Activated T-cell treated with anti-CD3 and anti-CD28 coated beads for 24 hours (primary cell): ENCODE measurements at regions not wholly inside any gene's neighbourhood (a gene's known extent, or its start where the extent isn't known, plus 50 kb on each side); places are given as distances from the start of the nearest gene placed in this dataset.

Experiments used
- DNase-seq: peaks from one replicate; pipeline ENCODE4 v3.0.0-alpha.2; 2020; ENCODE audit warnings: low read depth

DNA sequence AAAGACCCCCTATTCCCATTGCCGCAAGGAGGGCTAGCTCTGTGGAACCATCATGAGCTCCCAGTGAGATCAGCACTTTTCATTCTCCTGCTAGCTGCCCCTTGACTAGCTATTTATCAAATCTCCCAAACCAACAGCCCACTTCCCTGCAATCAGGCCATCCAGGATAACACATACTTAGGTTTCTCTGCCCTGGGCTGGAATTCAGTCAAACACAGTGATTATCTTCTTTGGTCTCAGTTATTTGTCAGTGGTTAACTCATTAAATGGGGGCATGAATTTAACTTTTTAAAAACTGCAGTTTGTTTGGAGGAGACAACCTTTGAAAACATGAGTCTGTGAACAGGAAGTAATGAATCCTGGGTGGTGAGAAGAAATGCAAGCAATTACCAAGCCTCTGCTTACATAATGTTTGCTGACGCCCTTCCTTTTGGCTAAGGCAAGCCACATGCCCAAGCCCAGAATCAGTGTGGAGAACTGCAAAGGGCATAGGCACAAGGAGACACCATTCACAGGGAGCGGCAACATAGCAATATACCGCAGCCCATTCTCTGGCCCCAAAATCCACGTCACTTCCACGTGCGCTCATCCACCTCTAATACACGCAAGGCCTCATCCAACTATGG lies 275.0 kb downstream of the DRD1 start:
- no peak for DNase-seq

DNA sequence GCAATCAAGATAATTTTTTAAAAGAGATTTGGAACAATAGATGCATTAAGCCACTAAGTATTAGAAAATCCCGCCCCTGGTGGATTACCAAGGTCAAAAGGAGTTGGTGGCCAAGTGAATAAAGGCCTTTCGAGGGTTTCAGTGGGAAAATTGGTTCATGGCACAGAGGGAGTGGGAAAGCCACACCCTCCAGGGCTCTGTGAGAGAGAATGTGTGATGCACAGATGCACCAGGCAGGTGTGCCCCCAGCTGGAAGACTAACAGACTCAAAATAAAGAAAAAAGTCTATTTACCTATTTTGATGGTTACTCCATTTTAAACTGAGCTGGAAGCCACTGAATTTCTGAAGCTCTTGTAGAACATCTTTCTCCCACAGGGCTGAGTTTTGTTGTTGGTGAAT lies 278.0 kb downstream of the DRD1 start:
- no peak for DNase-seq

DNA sequence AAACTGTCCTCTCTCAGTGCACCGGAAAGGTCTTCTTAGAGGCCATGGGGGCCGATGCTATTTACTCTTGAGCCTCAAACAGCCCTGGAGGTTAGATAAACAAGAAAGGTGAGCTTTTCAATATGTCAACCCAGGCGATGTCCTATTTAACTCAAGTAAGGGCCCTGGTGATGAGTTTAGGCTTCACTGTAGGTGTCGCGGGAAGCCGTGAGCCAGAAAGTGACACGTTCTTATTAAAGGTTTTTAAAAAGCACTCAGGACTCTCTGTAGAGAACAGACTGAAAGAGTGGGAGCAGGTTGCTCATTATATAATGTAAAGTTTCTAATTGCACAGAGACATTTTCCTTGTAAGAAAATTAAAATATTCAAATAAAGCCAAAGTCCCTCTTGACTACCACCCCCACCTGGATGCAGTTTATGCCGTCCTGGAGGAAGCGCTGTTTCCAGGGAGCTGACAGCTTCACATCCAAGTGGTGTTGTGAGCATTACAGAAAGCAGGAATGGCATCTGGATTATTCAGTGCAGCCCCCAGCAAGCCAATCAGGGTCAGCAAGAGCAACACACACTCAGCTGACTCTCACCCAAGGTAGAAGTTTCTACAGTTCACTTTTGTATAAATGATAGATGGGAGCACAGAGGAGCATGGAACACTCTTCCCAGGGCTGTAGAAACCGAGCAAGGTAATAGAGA lies 280.3 kb downstream of the DRD1 start:
- no peak for DNase-seq

DNA sequence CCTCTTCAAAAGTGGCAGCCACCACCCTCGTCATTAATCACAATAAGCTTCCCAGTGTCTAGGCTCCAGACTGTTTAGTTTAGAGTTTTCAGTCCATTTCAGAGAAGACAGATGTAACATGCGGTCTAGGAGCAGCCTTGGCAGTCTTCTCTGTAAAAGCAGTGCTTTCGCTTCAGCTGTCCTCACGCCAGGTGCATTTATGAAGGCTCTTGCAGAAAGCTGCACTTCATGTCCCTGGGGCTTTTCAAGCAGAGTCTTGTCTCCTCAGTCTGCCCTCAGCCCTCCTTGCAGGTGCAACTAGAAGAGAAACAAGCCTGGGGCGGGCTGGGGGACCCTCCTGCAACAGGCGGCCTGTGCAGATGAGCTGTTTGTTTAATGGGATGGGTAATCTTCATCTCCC lies 281.9 kb downstream of the DRD1 start:
- DNase-seq: no peak

DNA sequence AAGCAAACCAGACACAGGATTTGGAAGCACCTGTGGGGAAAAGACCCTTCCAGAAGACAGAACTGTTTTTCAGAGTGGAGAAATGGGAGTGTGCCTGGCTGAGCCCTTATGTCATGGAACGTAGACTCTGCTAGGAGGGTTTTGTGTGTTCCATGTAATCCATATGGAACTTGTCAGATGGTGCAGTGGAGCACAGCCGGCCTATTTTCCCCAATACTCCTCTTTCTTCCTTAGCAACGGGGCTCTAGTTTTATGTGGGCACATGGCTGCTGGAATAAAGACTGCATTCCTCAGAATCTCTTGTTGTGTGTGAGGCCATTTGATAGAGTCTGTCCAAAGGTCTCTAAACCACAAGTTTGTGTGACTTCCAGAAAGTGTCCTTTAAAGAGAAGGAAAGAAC lies 284.0 kb downstream of the DRD1 start:
- no peak for DNase-seq

DNA sequence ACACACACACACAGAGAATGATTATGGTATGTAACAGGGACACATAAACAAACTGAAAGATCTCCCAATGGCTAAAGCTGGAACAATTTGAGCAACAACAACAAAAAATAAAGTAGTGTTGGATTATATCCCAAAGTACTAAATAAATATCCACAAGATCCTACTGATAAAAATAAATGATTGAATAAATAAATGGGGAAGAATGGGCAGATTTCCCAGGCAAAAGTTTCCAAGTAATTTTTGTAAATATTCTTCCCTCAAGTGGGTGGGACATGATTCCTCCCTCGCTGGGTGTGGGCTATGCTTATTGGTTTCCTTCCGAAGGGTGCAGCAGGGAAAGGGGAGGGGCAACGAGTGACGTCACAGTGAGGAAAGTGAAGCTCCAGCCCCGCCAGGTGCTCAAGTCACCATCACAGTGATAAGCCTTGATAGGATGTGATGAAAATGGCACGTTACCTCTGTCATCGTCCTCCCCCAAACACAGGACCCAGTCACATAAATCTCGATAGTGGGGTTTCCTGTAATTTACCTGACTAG lies 295.3 kb downstream of the DRD1 start:
- no peak for DNase-seq

DNA sequence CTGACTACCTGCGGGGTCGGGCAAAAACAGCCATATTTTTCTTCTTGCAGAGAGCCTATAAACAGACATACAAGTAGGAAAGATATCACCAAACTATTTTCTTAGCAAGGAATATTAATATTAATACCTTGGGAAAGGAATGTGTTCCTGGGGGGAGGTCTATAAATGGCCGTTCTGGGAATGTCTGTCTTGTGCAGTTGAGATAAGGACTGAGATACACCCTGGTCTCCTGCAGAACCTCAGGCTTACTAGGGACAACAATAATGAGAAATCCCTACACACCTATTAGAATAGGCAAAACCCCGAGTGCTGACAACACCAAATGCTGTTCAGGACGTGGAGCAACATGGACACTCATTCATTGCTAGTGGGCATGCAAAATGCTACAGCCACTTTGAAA lies 297.2 kb downstream of the DRD1 start:
- DNase-seq: no peak

DNA sequence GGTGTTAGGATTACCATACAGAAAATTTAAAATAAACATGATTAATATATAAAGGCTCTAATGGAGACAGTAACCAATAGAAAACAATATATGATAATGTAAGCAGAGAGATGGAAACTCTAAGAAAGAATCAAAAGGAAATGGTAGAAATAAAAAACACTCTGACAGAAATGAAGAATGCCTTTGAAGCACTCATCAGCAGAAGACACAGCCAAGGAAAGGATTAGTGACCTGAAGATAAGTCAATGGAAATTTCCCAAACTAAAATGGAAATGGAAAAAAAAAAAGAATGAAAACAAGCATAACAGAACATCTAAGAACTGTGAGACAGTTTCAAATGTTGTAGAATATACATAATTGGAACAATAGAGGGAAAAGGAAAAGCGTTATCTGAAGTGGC lies 302.6 kb downstream of the DRD1 start:
- no peak for DNase-seq

DNA sequence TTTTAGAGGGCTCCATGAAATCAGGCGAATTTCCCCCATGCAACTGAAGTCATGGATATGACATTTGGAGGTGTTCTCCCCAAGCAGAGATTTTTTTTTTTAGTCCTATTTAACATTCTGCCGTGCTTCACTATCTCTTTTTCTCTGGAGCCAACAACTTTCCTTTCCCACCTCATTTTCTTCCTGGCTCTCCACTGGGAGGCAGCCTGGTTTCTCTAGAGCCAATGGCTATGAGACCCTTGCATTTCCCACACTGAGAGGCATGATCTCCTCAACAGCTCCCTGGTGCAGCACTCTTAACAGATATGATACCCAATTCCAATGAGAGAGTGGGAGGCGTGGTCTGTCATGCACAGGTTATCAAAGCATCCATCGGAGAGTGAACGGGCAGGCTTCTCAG lies 310.8 kb downstream of the DRD1 start:
- DNase-seq: no peak

DNA sequence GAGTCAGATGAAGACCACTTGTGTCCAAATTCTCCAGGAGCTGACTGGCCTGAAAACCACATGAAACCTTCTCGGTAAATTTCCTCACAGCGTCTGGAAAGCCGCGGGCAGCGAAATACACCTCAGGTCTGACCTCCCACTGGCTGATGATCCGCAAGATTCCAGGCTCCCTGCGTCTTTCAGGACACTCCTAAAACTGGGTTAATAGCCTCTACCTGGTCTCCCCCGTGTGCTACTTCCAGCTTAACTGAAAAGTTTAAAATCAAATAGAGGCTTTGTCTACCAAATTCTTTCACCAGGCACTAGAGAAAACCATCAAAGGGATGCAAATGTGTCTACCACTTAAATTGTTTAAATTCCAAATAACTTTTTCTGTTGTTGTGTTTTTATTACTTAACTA lies 312.6 kb downstream of the DRD1 start:
- DNase-seq: no peak

DNA sequence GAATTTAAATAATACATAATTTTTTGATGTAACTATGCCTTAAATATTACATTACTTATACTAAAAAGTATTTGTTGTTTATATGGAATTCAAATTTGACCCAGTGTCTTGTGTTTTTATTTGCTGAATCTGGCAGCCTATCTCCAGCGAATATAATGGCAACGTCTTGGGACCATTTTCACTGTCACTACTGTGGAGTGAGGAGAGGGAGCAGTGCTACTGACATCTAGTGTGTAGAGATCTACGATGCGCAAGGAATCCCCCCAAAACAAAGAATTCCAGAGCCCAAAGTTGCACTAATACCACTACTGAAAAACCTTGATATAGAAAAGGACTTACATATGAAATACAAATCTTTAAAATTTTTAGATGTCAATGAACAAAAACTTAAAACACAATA lies 314.4 kb downstream of the DRD1 start:
- DNase-seq: no peak

DNA sequence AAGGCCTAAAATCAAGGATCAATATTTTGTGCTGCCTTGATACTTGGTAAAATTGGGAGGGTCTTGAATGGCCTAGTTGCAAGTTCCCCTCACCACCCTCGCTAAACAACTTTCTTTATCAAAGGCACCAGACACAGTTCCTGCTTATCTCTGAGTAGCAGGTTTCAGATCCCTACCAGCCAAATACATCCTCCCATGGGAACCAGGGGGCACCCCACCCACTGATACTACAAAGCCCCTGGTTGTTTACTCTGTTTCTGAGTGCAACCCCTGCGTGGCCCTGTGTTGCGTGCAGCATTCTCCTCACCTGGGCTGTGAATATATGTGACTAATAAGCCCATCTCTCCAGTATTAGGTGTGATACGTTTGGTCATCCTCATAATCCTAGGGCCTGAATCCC lies 314.9 kb downstream of the DRD1 start:
- no peak for DNase-seq

DNA sequence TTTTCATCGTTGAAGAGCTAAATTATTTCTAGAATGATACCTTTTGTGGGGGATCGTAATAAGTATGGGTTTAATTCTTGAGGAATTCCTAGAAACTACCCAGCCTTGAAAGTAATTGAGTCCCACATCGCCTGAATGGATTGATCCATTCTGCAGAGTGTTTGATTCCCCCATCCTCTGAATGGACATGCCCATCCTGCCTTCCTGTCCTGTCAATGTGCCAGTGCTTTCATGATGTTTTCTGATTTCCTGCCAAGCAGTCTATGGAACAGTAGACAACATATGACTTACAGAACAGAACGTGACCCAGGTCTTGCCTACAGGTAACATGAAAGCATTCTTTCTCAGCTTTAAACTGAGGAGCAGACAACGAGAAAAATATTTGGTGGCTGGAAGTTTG lies 319.2 kb downstream of the DRD1 start:
- DNase-seq: no peak

DNA sequence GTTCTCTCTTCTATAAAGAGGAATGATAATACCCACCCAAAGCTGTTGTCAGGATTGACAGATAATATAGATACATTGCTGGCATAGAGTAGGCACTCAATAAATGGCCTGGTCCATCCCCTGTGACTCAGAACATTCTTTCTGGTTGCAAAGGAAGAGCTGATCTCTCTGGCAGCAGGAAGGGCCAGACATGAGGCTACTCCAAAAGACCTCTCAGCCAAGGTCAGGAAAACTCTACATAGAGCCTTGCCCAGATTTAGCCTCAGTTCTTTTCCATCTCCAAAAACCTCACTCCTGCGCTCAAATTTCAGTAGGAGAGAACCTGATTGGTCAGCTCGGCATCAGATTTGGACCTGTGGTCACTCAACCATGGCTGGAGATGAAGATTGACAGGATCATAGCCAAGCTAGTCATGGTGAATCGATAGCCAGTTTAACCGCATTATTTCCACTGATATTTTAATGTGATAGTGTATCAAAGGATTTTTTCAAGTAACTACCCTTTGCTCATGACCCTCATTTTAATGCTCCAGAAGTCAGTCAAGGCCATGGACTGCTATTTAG lies 319.6 kb downstream of the DRD1 start:
- no peak for DNase-seq

DNA sequence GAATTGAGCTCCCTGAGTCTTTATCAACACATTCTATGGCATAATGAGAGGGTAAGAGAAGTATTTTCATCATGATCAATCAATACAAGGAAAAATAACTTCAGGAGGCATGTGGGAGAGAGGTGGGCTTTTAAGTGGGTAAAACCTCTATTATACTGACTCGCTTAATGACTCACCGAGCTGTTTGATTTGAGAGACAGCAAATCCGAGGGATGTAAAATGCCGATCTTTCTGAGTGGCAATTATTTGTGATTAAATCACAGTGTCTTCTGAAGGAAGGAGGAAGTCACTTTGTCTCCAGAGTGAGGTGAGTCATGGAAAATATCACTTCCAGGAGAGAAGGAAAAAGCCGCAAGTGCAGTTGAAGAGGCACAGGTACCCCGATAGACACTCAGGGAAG lies 320.4 kb downstream of the DRD1 start:
- no peak for DNase-seq

DNA sequence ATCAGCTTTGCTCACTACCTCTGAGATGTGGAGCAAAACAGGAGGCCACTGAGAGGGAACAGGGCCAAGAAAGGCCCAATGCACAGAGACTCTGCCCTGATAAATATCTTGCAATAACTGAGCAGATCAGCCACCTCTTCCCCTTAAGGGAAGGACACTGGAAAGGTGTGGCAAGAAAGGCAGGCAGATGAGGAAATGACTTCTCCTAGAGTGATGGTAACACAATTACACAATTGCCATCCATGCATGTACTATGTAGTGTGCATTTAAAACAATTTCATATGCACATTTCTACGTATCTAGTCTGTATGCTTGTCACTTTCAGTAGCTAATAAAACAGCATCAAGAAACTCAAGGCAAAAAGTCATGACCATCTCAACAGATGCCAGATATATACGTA lies 322.5 kb downstream of the DRD1 start:
- no peak for DNase-seq

DNA sequence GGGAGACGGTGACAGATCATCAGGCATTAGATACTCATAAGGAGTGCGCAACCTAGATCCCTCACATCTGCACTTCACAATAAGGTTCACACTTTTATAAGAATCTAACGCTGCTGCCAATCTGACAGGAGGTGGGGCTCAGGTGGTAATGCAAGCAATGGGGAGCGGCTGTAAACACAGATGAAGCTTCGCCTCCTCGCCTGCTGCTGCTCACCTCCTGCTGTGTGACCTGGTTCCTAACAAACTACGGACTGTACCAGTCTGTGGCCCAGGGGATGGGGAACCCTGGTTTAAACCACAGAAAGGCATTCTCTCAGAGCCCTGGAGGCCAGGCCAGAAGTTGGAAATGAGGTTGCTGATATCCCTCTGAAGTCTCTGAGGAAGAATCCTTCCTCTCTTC lies 323.6 kb downstream of the DRD1 start:
- no peak for DNase-seq

DNA sequence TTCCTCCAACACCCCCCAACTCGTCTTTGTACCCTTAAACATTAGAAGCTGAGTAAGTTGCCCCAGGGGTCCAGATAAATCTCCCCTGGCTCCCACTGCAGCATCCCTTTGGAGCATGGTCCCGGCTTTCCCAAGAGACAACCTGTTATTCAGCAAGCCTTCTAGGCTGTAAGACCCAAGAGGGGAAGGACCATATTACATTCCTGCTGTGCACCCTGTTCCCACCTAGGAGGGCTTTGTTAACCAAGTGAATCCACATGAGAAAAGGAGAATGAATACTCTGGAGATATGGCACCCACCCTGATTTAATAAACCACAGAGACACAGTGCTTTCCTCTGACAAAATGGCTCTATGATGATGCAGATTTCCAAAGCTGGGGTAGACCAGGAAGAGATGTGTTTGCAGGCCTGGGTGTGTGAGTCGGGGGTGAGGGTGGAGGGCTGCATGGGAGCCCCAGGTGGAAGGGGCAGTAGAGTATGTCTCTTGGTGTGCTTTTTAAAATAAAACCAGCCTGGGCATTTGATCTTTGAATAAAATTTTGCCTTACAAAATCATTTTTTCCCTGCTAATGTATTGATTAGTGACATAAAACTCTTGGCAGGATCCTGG lies 325.2 kb downstream of the DRD1 start:
- no peak for DNase-seq

DNA sequence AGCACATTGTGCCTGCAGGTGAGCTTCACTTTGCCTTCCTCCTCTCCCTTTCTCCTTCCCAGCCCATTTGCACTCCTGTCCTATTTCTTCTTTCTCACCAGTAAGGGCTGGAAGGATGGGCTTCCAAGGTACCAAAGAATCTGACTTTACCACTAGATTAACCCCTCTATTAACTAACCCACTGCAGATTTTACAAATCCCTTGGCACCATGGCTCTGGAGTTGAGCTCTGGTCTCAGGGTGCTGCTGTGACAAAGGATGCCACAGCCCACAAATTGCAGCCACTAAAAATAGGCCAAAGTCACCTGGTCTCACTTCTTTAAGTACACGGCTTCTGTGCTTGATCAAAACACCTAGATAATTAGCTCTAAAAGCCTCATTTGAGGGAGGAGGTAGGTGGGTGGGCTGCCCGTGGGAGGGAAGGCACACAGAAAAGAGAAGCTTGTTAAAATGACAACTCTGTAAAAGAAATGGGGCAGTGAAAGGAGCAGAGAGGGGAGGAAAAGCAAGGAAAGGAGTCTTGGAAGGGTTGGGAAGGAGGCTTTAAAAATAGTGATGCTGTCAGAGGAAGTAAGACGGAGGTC lies 327.4 kb downstream of the DRD1 start:
- no peak for DNase-seq

DNA sequence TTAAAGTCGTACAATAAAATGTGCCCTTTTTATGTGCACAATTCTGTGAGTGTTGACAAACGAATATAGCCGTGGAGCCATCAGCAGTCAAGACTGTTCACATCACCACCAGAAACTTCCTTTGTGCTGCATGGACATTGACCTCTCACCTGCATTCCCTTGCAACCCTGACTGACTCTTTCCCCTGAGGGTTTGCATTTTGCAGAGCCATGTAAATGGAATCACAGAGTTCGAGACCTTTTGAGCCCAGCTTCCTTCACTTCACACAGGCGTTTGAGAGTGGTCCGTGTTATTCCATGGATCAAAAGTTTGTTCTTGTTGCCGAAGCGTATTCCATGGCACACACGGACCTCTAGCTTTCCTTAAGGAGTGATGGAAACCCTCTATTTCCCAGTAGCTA lies 328.2 kb downstream of the DRD1 start:
- DNase-seq: no peak

DNA sequence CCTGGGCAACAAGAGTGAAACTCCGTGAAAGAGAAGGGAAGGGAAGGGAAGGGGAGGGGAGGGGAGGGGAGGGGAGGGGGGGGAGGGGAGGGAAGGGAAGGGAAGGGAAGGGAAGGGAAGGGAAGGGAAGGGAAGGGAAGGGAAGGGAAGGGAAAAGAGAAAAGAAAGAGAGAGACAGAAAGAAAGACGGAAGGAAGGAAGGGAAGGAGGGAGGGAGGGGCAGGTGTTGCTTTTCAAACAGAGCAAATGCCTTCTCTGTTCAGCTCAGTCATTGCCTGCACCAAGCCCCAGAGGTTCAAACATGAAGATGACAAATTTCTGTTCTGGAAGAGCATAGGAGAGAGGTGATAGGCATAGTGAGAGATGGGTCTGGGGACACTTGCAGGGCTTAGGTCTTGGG lies 330.0 kb downstream of the DRD1 start:
- no peak for DNase-seq

DNA sequence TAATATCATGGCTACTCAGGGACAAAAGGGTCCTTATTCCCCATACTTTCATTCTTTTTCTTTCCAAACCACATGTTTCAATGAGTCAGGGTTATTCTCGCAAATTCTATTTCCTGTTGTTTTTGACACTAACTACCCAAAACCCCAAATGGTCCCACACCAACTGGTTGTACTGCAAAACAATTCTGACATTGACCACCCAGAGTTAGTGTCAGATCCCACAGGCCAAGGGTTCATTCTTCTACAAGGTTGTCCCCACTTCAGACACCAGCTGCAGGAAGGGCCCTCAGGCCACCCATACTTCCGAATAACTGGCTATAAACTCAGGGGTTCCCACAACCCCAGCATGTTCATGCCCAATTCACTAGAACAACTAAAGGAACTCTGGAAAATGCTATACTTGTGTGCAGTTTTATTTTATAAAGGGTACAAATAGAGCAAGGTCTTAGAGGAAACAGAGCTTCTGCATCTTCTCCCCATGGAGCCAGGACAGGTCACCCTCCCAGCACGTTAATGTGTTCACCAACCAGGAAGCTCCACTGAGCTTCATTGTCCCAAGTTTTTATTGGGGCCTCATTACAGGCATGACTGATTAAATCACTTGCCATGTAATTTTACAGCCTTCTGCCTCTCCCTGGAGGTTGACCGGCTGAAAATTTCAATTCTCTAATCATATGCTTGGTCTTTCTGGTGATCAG lies 334.8 kb downstream of the DRD1 start:
- DNase-seq: no peak
